ENCODE measurements at regions not wholly inside any gene's neighbourhood (a gene's known extent, or its start where the extent isn't known, plus 50 kb on each side); places are given as distances from the start of the nearest gene placed in this dataset.

GRCh38 chr9:86843206-86843605 is 104.1 kb downstream of the GAS1 start:
- H3K9me3 ChIP-seq, result no peaks in the 10 kb centered on the region
- no peak for TF ChIP-seq CTCF (IDR thresholded peaks at IDR 0.05)
- no peaks in the 10 kb centered on the region for H3K4me1 ChIP-seq
- 9 to 33% (median 28%) methylated on average over 1 of the region's 1 CpG for WGBS, 3 donors
- ATAC-seq, result no peak
- H3K27me3 ChIP-seq (ENCODE audit: insufficient read depth in 3 of 3, low read length in 2 of 3), result no peaks in the 10 kb centered on the region
- H3K27ac ChIP-seq, result no peak overlapping the region
- intact Hi-C loops (cut with DNase I), result no loop called here
- no peak for DNase-seq
- H3K36me3 ChIP-seq (ENCODE audit: insufficient read depth in 1 of 2, low read depth in 1 of 2), result no peaks in the 10 kb centered on the region
- no peak overlapping the region for H3K4me3 ChIP-seq

- Histone ChIP-seq H3K4me3 (no peak overlapping the region), H3K4me1 (no peaks in the 10 kb centered on the region), H3K9me3 (no peaks in the 10 kb centered on the region), H3K36me3 (ENCODE audit: insufficient read depth in 1 of 2, low read depth in 1 of 2) (no peaks in the 10 kb centered on the region), H3K27ac (no peak overlapping the region), H3K27me3 (ENCODE audit: insufficient read depth in 3 of 3, low read length in 2 of 3) (no peaks in the 10 kb centered on the region)
- ATAC-seq, result no peak
- intact Hi-C loops (cut with DNase I), result no loop called here
- no peak for DNase-seq
- TF ChIP-seq CTCF (IDR thresholded peaks at IDR 0.05), result no peak
- 33 to 48% (median 35%) methylated on average over 6 of the region's 6 CpGs for WGBS, 3 donors
Observed at GRCh38 chr9:86842573-86842972, 104.7 kb downstream of the GAS1 start.

- no peaks in the 10 kb centered on the region for H3K4me1 ChIP-seq
- H3K4me3 ChIP-seq, result no peak overlapping the region
- no peak overlapping the region for H3K27ac ChIP-seq
- H3K9me3 ChIP-seq, result no peaks in the 10 kb centered on the region
- no peak for TF ChIP-seq CTCF (IDR thresholded peaks at IDR 0.05)
- no peak for DNase-seq
- ATAC-seq, result no peak
- H3K27me3 ChIP-seq (ENCODE audit: insufficient read depth in 3 of 3, low read length in 2 of 3), result no peaks in the 10 kb centered on the region
- no peaks in the 10 kb centered on the region for H3K36me3 ChIP-seq (ENCODE audit: insufficient read depth in 1 of 2, low read depth in 1 of 2)
- intact Hi-C loops (cut with DNase I), result no loop called here
- 59 to 89% (median 59%) methylated on average over 3 of the region's 3 CpGs for WGBS, 3 donors
Observed at GRCh38 chr9:86839522-86839921, 107.8 kb downstream of the GAS1 start.

GRCh38 chr9:86838519-86839497 is 108.5 kb downstream of the GAS1 start:
- Histone ChIP-seq H3K27ac (no peak overlapping the region), H3K4me3 (no peak overlapping the region)
- 42 to 67% (median 48%) methylated on average over 17 of the region's 17 CpGs for WGBS, 3 donors

More at GRCh38 chr9:86838519-86839497, 108.5 kb downstream of the GAS1 start:
- intact Hi-C loops (cut with DNase I), result no loop called here
- no peaks in the 10 kb centered on the region for H3K4me1 ChIP-seq
- ATAC-seq (peak in 2 of 4 donors; percentile 32 to 52), DNase-seq (peak; percentile 26 to 66)
- no peaks in the 10 kb centered on the region for H3K36me3 ChIP-seq (ENCODE audit: insufficient read depth in 1 of 2, low read depth in 1 of 2)
- no peaks in the 10 kb centered on the region for H3K9me3 ChIP-seq
- H3K27me3 ChIP-seq (ENCODE audit: insufficient read depth in 3 of 3, low read length in 2 of 3), result no peaks in the 10 kb centered on the region
- TF ChIP-seq CTCF (IDR thresholded peaks at IDR 0.05), result no peak
